ENCODE measurements at regions not wholly inside any gene's neighbourhood (a gene's known extent, or its start where the extent isn't known, plus 50 kb on each side); places are given as distances from the start of the nearest gene placed in this dataset.

DNA sequence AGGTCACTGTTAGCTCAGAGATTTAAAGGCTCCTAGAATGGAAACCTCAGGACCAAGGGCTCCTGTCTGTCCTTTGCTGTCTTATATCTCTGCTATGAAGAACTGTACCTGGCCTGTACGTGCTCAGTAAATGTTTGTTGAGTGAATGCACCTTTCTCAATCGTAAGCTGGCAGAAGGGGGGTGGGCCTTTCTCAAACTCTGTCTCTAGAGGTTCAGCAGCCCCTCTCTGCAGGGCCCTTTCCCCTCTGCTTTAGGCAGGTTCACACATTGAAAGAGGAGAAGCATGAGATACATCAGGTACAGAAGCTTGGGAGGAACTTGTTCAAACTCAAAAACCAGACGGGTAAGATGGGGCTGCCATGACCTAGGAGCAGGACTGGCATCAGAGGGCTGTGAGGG lies 155.6 kb downstream of the GOLGA6L4 start:
- TF ChIP-seq, protein P1, sequence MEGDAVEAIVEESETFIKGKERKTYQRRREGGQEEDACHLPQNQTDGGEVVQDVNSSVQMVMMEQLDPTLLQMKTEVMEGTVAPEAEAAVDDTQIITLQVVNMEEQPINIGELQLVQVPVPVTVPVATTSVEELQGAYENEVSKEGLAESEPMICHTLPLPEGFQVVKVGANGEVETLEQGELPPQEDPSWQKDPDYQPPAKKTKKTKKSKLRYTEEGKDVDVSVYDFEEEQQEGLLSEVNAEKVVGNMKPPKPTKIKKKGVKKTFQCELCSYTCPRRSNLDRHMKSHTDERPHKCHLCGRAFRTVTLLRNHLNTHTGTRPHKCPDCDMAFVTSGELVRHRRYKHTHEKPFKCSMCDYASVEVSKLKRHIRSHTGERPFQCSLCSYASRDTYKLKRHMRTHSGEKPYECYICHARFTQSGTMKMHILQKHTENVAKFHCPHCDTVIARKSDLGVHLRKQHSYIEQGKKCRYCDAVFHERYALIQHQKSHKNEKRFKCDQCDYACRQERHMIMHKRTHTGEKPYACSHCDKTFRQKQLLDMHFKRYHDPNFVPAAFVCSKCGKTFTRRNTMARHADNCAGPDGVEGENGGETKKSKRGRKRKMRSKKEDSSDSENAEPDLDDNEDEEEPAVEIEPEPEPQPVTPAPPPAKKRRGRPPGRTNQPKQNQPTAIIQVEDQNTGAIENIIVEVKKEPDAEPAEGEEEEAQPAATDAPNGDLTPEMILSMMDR (IDR thresholded peaks at IDR 0.05), result no peak
- TF ChIP-seq POLR2A (IDR thresholded peaks at IDR 0.05), result no peak

Measured in body of pancreas (tissue), 4 donors.